Embryonic facial prominence (tissue), 1 donor: ENCODE measurements at regions not wholly inside any gene's neighbourhood (a gene's known extent, or its start where the extent isn't known, plus 50 kb on each side); places are given as distances from the start of the nearest gene placed in this dataset.

ENCODE experiments used
- DNase-seq: peaks from one replicate; pipeline ENCODE4 v3.0.0-alpha.2; 2016; ENCODE audit errors: extremely low spot score

DNA sequence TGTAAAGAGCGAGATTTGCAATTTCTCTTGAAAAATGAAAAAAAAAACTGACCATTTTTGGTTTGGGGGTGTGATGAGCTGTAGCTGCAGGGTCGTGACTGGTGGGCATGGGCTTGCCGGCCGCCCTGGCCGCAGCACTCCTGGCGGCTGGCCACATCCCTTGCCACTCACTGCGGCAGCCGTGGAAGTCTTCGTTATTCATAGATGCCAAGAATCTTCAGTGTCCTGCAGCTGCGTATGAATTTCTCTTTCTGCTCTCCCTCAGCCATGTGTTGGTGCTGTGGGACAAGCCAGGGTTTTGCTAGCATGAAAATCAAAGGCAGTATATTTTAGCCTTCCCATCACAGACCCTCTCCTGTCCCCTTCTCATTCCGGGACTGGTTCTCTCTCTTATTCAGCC, 151.7 kb upstream of the TSHZ3 start:
- DNase-seq: no peak

DNA sequence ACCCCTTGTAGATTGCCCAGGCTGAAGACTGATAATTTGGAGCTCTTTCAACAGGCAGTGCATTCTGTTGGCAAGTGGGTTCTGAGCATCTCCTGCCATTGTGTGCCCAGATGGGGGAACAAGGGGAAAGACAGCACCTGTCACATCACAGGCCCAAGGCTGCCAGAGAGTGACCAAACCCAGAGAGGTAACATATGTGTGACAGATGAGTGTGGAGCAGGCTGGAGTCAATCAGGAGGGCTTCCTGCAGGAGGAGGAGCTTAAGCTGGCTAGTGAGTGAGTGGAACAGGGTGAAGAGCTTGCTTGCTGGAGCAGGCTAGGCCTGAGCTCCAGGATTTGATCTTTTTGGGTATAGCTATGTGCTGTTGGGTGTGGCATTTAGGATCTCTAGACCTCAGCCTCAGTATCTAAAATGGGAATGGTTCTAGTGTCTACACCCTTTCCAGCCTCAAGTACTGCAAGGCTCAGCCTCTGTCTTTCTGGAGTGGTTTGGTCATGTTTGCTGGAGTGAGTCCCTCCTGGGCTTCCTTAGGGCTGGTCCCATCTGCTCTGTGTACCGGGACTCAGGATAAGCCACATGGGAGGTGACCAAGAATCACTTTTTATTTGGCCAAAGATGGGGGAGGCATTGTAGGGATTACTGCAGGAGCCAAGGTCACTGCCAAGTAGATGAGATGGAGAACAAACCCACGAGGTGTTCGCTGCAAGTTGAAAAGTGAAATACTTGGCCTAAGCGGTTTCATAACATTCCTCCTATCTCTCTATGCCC, 152.4 kb upstream of the TSHZ3 start:
- DNase-seq: no peak

DNA sequence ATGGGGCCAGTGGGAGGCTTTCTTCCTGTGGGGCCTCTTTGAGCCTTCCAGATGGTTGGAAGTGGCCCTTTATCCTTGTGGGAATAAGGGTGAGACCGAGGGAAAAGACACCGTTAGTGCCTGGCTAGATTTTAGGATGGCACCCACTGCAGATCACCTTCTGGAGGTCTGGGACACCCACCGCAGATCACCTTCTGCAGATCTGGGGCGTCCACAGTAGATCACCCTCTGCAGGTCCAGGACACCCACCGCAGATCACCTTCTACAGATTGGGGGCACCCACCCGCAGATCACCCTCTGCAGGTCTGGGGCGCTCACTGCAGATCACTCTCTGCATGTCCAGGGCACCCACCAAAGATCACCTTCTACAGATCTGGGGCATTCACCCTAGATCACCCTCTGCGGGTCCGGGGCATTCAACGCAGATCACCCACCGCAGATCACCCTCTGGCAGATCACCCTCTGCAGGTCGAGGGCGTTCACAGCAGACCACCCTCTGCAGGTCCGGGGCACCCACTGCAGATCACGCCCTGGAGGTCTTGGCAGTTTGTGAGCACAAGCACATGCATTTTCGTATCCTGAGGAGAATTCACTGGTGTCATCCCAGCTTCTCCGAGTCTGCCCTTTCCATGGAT, 153.4 kb upstream of the TSHZ3 start:
- no peak for DNase-seq

DNA sequence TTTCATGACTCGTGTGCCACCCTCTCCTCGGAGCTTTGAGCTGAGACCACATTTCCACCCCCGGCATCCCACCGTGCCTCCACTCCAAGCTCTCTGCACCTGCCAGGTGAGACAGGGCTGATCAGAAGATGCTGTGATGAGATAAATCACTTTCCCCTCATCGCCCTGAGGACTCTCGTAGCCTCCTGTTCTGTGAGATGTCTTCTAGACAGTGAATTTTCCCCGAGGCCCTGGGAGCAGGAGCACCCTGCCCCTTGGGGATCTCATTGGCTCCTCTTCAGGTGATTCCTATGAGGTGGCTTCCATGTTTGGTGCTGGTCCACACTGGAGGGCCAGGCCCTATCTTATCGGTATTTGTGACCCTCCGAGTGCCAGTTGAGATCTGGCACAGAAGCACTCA, 154.0 kb upstream of the TSHZ3 start:
- DNase-seq: no peak

DNA sequence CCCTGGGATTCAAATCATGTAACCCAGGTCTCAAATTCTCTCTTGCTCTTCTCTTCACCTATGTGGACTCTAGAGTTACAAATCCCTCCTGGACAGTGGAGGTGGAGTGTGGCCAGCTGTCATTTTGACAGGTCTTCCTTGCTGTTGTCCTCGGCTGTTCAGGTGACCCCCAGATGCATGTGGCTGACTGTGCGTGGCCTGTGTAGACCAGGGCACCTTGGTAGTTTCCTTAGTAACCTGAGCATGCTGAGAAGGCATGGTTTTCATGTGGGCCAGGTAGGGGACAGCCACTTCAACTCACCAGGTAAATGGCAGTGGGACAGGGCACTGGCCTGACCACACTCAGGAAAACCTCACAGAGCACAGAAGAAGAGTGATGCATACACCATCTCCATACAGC, 155.0 kb upstream of the TSHZ3 start:
- DNase-seq: no peak

DNA sequence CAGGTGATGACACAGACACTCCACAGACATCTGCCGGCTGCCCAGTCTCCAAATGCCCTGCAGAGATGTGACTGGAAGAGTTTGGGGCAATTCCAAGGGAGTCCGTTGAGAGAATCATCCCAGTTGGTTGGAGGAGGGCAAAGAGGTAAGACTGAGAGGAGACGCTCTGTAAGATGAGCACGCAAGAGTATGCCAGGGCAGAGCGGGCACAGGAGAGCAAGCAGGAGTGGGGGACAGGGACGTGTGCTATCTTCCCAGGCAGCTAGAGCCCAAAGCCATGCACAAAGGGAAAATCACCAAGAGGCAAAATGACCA, 156.3 kb upstream of the TSHZ3 start:
- no peak for DNase-seq

DNA sequence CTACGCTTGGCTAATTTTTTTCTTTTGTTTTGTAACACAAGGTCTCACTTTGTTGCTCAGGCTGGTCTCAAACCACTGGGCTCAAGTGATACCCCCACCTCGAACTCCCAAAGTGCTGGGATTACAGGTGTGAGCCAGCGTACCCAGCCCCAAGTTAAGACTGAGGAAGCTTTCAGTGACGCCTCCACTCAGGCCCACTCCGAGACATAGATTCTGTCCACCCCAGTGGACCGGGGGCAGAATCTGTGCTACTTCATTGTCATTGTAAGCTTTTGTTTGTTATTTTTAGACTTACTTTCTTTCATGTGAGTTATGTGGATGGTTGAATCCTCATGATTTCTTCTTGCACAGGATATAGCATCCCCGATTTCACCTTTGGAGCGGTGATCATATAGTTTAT, 156.9 kb upstream of the TSHZ3 start:
- no peak for DNase-seq

DNA sequence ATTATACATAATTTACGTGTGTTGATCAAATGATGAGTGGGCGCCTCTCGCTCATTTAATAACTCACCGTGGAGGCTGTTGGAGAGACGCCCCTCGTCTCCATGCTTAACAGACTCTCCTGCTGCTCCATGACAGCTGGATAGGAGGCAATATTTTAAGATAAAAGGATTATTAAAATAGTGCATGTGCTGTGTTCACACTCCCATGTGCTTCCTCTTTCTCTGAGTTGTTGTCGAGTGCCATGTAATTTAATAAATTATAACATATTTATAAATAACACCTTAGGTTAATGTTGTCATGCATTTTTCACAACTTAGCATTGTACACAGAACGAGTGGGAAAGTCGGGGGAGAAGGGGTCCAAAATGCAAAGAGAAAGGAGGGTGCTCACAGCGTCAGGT, 161.4 kb upstream of the TSHZ3 start:
- DNase-seq: no peak

DNA sequence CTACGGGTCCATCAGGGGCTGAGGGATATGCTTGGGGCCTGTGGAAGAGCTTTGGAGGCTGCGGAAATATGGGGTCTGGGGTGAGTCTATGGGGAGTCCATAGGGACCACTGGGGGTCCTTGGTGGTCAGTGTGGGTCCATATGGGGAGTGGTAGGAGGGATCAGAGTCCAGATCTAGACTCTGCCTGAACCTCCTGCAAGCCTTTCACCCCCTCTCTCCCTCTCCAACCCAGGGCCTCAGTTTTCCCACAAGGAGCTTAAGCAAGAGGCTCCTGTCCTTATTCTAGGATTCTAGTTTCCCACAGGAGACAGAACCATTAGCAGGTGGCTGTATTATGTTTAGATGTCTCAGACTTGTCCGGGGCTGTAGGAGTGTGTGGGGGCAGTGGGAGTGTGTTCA, 161.9 kb upstream of the TSHZ3 start:
- no peak for DNase-seq

DNA sequence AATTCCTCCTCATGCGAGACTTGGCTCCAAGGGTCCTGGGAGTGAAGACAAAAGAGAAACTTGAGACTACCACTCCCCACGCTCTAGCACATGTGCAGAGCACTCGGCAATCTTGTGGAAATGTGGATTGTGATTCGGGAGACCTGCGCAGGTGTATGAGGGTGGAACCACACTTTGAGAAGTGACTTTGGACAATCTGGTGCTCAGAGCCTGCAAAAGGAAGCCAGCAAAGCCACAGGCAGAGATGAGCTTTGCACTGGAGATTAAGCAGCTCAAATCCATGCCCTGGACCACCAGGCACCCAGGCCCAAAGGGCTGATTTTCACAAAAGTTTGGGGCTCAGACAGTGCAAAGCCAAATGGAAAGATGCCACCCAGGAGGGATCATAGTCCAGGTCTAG, 162.5 kb upstream of the TSHZ3 start:
- DNase-seq: no peak

DNA sequence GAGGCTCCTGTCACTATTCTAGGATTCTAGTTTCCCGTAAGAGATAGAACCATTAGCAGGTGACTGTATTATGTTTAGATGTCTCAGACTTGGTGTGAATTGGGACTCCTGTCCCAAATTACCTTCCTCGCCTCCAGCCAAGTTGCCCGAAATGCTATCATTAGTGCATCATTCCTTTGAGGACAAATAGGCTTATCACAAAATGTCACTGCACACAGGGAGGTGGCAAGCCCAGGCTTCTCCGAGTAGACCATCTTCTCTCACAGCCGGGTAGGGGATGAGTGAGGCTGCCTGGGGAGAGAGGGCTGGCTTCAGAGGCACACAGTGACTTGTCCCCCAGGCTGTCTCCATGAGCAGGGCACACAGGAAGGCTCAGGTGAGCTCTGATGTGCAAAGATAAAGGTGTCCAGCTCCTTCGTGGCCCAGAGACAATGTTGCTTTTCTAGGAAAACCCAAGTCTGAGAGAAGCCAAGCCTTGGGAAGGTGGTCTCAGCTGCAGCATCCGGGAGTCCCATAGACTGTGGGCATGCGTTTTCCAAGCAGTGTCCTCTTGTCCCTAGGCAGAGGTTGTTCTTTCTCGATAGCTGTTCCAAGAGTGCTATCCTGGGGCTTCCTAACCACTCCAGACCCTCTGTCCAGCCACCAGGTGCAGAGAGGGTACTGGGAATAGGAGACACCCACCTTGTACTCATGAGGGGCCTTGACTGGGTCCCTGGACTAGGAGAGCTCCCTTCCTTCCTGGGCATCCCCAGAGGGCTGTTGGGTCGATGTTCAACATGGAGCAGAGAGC, 163.1 kb upstream of the TSHZ3 start:
- DNase-seq: no peak

DNA sequence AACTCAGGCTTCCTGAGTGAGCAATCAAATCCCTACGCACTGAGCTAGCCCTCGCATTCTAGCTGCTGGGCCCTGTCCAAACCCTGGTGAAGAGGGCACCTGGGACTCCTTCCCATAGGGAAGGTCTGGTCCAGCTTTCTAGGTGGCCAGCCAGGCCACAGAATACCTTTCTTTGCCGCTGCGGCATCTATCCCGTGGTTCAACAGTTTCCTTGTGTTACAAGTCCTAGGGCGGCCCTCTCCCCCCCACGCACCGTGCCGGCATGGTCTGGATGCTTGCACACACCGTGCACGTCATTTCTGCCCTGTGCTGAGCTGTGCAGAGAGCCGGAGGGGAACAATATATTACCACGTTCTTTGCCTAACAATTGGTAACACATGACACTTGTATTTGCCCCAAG, 164.6 kb upstream of the TSHZ3 start:
- DNase-seq: no peak

DNA sequence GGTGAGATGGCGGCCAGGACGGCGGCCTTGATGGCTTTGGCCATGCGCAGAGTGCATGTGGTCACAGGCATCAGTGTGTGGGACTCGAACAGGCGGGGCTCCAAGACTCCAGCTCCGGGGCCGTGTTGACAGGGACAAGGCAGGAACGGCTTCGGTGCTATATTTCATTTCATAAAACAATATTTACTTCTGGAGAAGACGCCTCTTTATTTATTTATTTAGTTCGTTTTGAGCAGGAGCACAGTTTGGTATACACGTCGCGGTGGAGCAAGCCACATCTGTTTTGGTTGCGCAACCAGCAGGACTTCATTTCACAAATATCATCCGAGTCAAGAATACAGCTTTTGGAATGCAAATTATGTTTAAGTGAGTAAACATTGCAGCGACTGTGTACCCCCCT, 166.7 kb upstream of the TSHZ3 start:
- DNase-seq: no peak

DNA sequence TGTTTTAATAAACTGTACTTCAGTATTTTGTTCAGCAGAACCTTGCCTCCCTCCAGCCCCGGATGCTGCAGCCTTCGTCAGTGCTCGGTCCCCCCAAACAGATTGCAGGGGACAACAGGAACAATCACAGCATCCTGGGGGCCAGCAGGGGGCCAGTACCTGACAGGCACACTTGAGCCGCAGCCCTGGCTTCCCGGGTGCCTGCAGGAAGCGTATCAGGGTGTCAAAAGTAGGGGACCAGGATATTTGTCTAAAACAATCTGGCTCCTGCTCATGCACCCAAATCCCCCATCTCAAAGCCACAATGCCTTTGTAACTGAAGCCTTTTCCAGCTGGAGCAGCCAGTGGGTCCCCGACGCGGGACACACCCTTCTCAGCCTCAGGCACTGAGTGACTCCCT, 167.5 kb upstream of the TSHZ3 start:
- DNase-seq: no peak

DNA sequence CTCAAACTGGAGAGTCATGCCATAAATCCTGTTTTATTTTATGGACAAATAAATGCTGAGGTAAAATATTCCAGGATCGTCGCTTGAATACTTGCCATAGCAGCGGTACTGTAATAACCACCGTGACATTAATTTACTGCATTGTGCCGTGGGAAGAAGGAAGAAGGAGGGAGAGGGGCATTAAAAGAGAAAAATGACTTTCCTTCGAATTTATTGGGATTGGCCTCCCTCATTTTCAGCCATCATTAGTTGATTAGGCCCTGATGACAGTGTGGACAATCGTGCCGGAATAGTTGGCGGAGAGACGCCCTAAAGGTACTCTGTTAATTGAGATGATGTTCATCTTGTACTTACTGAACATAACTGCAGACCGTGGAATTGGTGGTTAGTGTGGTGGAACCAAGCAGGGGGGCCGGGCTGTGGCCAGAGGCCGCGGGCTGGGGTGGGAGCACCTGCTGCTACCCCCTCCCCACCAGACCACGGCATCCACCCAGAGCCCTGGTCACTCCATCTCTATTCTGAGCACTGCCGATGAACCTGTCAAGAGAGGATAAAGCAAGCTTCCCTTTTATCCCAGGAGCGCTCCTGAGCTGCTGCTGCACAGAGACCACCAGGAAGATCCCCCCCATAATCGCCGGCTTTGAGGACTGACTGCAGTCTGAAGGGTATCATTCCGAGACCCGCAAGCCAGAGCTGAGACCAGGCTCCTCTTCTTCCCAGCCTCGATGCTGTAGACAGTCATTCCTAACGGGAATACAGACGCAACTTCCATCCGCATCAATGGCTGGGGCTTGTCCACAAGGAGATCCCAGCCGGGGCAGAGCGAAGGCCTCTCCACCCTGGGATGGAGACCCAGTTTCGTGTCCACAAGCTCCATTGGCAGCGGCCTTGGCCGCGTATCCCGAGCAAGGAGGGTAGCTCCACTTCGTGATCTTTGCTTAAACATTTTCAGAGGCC, 168.3 kb upstream of the TSHZ3 start:
- DNase-seq: no peak

DNA sequence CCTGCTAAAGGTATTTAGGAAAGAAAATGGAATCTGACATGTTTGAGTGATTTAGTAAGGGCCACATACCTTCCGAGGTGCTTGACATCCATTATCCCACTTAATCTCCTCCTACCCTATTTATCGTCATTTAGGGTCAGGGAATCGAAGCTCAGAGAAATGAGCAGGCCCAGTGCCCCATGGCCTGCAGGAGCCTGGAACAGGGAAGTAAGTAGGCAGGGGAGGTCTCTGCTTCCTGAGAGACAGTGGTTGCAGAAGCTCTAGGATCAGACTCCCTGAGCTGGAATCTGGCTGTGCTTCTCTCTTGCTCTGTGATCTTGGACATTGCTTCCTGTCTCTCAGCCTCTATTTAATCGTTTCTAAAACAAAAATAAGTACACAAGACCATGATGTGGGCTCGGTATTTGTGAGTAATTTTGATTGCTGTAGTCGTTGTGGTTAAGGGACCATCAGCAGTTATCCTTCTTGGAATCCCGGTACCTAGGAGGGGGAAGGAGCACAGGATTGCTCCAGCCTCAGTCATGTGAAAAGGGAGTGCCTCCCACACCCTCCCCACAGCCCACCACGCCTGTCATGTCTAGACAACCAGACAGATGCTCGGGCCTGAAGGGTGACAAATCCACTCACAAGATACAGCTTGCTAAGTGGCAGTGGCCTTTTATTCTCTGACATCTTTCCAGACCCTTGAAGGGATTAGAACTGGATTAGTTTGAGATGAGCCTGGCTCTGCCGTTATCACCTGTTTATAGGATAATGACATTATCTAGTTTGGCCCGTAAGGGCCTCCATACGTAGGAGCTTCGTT, 169.2 kb upstream of the TSHZ3 start:
- DNase-seq: no peak

DNA sequence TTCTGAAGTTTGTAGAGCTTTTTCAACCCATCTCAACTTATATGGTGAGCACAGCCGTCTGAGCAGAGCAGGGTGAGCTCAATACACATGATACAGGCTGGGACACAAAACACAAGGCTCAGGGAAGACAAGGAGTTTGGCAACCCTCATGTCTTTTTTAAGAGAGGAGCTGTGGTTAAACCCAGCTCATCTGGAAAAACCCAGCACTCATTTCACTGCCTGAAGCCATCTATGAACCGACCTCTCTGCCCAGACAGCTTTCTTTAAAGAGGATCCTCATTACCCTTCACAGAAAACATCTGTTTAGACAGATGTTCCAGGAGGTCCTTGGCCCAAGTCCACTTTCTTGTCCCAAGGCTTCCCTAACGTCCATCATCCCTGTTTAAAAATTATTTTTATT, 170.0 kb upstream of the TSHZ3 start:
- no peak for DNase-seq

DNA sequence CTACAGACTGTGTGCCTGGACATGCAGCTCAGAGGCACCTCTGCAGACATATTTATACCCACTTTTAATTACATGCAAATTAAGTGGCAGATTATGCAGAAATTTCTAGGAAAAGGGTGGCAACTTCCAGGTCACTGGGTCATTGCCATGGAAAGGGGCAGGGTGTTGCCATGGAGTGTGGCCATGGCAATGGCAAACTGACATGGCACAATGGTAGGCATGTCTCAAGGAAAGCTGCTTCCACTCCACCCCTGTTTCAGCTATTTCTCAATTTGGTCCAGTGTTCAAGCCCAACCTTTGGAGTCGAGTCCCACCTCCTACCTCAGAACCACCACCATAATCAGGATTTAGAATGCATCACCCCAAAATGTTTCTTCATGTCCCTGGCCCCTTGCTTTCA, 170.7 kb upstream of the TSHZ3 start:
- no peak for DNase-seq

DNA sequence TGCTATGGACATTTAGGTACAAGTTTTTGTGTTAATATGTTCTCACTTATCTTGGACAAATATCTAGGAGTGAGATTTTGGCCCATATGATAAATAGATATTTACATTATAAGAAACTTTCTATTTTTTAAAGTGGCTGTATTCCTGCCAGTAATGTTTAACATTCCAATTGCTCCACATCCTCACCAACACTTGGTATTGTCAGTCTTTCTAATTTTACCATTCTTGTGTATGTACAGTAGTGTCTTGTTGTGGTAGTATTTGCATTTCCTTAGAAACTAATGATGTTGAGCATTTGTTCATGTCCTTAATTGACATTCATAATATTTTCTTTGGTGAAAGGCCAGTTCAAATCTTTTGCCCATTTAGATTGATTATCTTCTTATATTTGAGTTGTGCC, 171.4 kb upstream of the TSHZ3 start:
- no peak for DNase-seq

DNA sequence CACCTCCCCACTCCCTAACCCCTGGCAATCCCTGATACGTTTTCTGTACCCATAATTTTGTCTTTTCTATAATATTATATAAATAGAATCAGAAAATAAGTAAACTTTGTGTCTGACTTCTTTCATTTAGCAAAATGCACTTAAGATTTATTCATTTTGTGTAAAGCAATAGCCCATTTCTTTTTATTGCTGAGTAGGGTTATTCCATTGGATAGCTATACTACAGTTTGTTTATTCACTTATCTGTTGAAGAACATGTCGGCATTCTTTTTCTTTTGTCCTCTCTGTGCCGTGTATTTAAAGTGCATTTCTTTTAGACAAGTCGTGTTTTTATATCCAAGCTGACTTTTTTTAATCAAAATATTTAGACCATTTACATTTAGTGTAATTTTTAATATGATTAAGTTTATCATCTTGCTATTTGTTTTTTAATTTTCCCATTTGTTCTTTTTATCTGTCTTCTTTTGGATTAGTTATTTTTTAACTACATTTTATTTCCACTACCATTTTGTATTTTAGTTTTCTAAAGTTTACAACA, 176.4 kb upstream of the TSHZ3 start:
- no peak for DNase-seq

DNA sequence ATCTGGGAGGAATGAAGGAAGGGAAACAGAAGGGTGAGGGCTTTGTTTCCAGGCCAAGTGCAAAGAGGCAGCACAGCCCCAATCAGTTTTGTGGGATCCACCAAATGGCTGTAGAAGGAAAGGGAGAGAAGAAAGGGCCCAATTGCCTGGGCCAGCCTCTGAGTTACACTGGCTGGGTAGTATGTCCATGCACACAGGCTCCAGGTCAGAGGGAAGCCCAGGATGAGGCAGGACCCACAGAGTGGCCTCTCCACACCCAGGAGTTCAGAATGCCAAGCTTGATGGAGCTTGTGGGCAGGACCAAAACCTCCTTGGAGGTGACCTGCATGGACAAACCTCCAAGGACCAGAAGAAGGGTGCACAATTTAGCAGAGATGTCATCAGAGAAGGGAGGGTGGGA, 178.2 kb upstream of the TSHZ3 start:
- DNase-seq: no peak
